ENCODE measurements at regions not wholly inside any gene's neighbourhood (a gene's known extent, or its start where the extent isn't known, plus 50 kb on each side); places are given as distances from the start of the nearest gene placed in this dataset.

- no peak for TF ChIP-seq CTCF (conservative IDR thresholded peaks at IDR 0.05 in 1 of 2, IDR thresholded peaks at IDR 0.05 in 1 of 2; ENCODE audit: low read depth in 1 of 2, low read length in 2 of 2)
- no peak for TF ChIP-seq EZH2 (IDR thresholded peaks at IDR 0.05; ENCODE audit: low read length, missing control alignments)
These were observed 51.3 kb upstream of the MAOA start for GRCh38 chrX:43604753-43605152.
